K562 (cell line): ENCODE measurements at regions not wholly inside any gene's neighbourhood (a gene's known extent, or its start where the extent isn't known, plus 50 kb on each side); places are given as distances from the start of the nearest gene placed in this dataset.

Source experiments
- ATAC-seq: fragments of 200-7000 bp; cut with Tn5 transposase; 3 replicates; pipeline ENCODE4 v1.9.1; 2020; ENCODE audit warnings: moderate library complexity
- BruUV-seq: library from RNA; stranded (reverse); fragments of 400-500 nt; replicated peaks from 2 replicates; lab custom pipeline; 2021; lab: Mats Ljungman, UMichigan
- CTCF ChIA-PET: fragments of 300-600 bp; formaldehyde crosslinking; extraction: SDS; loops from one replicate; lab custom pipeline; 2021; ENCODE audit warnings: low intra/inter-chr PET ratio; lab: Yijun Ruan, JAX
- POLR2A ChIA-PET: fragments of 300-600, 350-650 bp; sonication (Branson Sonifier 250); formaldehyde crosslinking; extraction: SDS; loops from one replicate; lab custom pipeline; 2021; ENCODE audit warnings: antibody characterized with exemption, inconsistent platforms; lab: Yijun Ruan, JAX
- DNase-seq, 4 experiments: peaks; one replicate each; pipeline versions ENCODE4 v3.0.0 to v3.0.0-alpha.2; 2011 to 2018; ENCODE audit warnings: low spot score in 3 of 4, mixed read lengths in 3 of 4; ENCODE audit errors: extremely low read depth in 1 of 4
- FAIRE-seq: peaks from 2 replicates; lab custom pipeline; 2011; peaks lifted over from hg19 to GRCh38; lab: Jason Lieb, UNC
- H2AFZ ChIP-seq: 2 replicates; pipeline ENCODE4 v1.6.0; 2011; ENCODE audit warnings: low read depth, low read length, control low read depth, inconsistent platforms
- H3K27ac ChIP-seq: fragments of 200-600 bp; 3 replicates; pipeline ENCODE4 v1.8.0; 2011; ENCODE audit warnings: low read depth, mild to moderate bottlenecking, control low read depth, inconsistent platforms, low read length, moderate library complexity, mixed read lengths; ENCODE audit errors: extremely low read depth
- H3K27me3 ChIP-seq, 2 experiments: fragments of 300-600 bp in 1 of 2; 2 replicates in 1 of 2; 3 replicates in 1 of 2; pipeline versions ENCODE4 v1.6.0 to v1.8.0; 2011; ENCODE audit warnings: inconsistent platforms in 2 of 2, low read length in 2 of 2, mild to moderate bottlenecking in 1 of 2, mixed read lengths in 1 of 2, moderate library complexity in 1 of 2; ENCODE audit not compliant: control insufficient read depth in 2 of 2, insufficient read depth in 2 of 2
- H3K36me3 ChIP-seq: fragments of 300-600 bp; 3 replicates; pipeline ENCODE4 v1.8.0; 2011; ENCODE audit warnings: mild to moderate bottlenecking, low read length, inconsistent platforms; ENCODE audit not compliant: control insufficient read depth, insufficient read depth
- H3K4me1 ChIP-seq, 2 experiments: fragments of 200-600 bp in 1 of 2; replicated peaks in 1 of 2; 2 replicates in 1 of 2; 3 replicates in 1 of 2; pipeline versions ENCODE4 v1.5.1 to v1.8.0; 2011; ENCODE audit warnings: inconsistent platforms in 2 of 2, low read length in 2 of 2, mild to moderate bottlenecking in 1 of 2, mixed read lengths in 1 of 2, moderate library complexity in 1 of 2; ENCODE audit not compliant: control insufficient read depth in 2 of 2, insufficient read depth in 2 of 2
- H3K4me2 ChIP-seq: 2 replicates; pipeline ENCODE4 v1.6.1; 2011; ENCODE audit warnings: low read length, control low read depth, inconsistent platforms, mixed read lengths; ENCODE audit not compliant: insufficient read depth
- H3K4me3 ChIP-seq: fragments of 200-600 bp; sonication (generic), shearing (Covaris generic); 2 replicates; pipeline ENCODE4 v1.5.1; 2016; ENCODE audit warnings: control low read depth, inconsistent platforms
- H3K79me2 ChIP-seq: fragments of 200-600 bp; 3 replicates; pipeline ENCODE4 v1.8.0; 2011; ENCODE audit warnings: low read length, inconsistent platforms; ENCODE audit not compliant: control insufficient read depth, insufficient read depth
- H3K9ac ChIP-seq, 2 experiments: 2 replicates each; pipeline versions ENCODE4 v1.6.0 to v1.6.1; 2011; ENCODE audit warnings: low read depth in 2 of 2, low read length in 2 of 2, control low read depth in 1 of 2, inconsistent platforms in 1 of 2, mild to moderate bottlenecking in 1 of 2, mixed read lengths in 1 of 2; ENCODE audit not compliant: insufficient read depth in 1 of 2
- H3K9me1 ChIP-seq: one replicate; pipeline ENCODE4 v1.6.0; 2011; ENCODE audit warnings: inconsistent platforms, mild to moderate bottlenecking, low read length, moderate library complexity; ENCODE audit not compliant: control insufficient read depth, insufficient read depth
- H3K9me3 ChIP-seq: replicated peaks from 2 replicates; pipeline ENCODE4 v1.5.1; 2011; ENCODE audit warnings: low read depth, low read length, inconsistent platforms; ENCODE audit not compliant: control insufficient read depth, insufficient read depth
- H4K20me1 ChIP-seq: replicated peaks from 2 replicates; pipeline ENCODE4 v1.6.1; 2011; ENCODE audit warnings: low read length, inconsistent platforms, mixed read lengths; ENCODE audit not compliant: control insufficient read depth, insufficient read depth
- HDAC8 ChIP-seq: fragments of 450-650 bp; IDR thresholded peaks from 2 replicates; pipeline ENCODE4 v1.6.1; 2016; ENCODE audit warnings: mild to moderate bottlenecking, missing genetic modification characterization, moderate library complexity, missing compliant biosample characterization
- MYBL2 ChIP-seq, 2 experiments: fragments of 450-650 bp in 1 of 2; sonication (generic) in 1 of 2; formaldehyde crosslinking in 1 of 2; IDR thresholded peaks; 2 replicates each; pipeline versions ENCODE4 v1.6.1 to v1.8.1; 2017 to 2022; ENCODE audit warnings: borderline replicate concordance in 1 of 2, inconsistent platforms in 1 of 2, low read depth in 1 of 2, mild to moderate bottlenecking in 1 of 2, missing genetic modification reagents in 1 of 2, moderate library complexity in 1 of 2
- ZC3H11A ChIP-seq: IDR thresholded peaks from 2 replicates; pipeline ENCODE4 v1.6.1; 2012; ENCODE audit warnings: low read depth, low read length, improper control_type of control experiment
- ZNF311 ChIP-seq: fragments of 250-450 bp; sonication (Bioruptor Pico); IDR thresholded peaks from 2 replicates; pipeline ENCODE4 v1.4.0; 2020; ENCODE audit warnings: mild to moderate bottlenecking, moderate library complexity
- ZNF436 ChIP-seq: fragments of 250-450, 450-650 bp; sonication (Bioruptor Pico); formaldehyde crosslinking; IDR thresholded peaks from 2 replicates; pipeline ENCODE4 v1.7.0; 2020; ENCODE audit warnings: mild to moderate bottlenecking
- WGBS: fragments of 100-300 bp; shearing (Covaris generic); methylation state at CpG from one replicate; pipeline ENCODE4 v1.1.6; 2016; ENCODE audit warnings: low coverage, mixed read lengths; ENCODE audit not compliant: insufficient coverage; ENCODE audit errors: missing lambda C conversion rate; 5-methylcytosine and 5-hydroxymethylcytosine counted together
- in situ Hi-C: fragments of 300-500 bp; cut with MboI; formaldehyde crosslinking; loops from 4 replicates; pipeline ENCODE4 v1.15.0; 2018; ENCODE audit warnings: inconsistent platforms, mixed read lengths
- intact Hi-C: fragments of 100-400 bp; cut with micrococcal nuclease; formaldehyde crosslinking; loops from 2 replicates; pipeline ENCODE4 v1.14.2; 2022

DNA sequence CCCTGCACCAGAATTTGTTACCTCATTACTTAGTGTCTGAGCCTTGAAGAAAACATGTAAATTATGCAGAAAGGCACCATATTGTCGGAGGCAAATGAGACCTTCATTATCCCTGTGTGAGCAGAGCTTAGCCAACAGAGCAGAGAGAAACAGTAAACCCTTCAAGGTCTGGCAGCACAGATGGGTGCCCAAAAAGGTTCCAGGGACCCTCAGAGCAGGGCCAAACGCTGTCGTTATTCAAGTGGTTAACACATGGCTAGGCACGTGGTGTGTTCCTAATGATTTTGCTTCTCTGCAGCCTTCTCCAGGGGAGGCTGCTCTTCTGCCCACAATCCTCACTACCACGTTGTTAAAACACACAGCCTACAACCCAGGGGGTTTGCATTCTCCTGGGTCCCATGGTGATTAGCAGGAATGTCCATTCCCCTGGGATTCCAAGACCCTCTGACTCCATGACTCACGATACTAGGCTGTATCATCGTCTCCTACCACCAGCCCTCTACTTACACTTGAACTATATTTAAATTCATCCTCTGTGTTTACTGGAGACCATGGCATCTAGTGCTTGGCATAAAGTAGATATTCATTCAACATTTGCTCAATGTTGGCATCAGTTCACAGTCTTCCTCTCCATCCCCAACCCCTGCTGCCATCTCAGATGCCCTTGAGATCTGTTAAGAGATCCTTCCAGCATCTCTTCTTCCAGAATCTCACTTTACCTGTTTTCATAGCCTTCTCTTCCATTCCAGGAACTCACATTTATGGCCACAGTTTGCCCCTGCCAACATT, 174.5 kb upstream of the RAD23B start (continued):
- no peak for TF ChIP-seq MYBL2 (IDR thresholded peaks at IDR 0.05; ENCODE audit: low read depth)
- no peak for TF ChIP-seq MYBL2 (CRISPR knock-in tag; IDR thresholded peaks at IDR 0.05; ENCODE audit: borderline replicate concordance)
- no peak for TF ChIP-seq ZNF311 (CRISPR knock-in tag)
- TF ChIP-seq ZNF436 (CRISPR knock-in tag), result no peak

DNA sequence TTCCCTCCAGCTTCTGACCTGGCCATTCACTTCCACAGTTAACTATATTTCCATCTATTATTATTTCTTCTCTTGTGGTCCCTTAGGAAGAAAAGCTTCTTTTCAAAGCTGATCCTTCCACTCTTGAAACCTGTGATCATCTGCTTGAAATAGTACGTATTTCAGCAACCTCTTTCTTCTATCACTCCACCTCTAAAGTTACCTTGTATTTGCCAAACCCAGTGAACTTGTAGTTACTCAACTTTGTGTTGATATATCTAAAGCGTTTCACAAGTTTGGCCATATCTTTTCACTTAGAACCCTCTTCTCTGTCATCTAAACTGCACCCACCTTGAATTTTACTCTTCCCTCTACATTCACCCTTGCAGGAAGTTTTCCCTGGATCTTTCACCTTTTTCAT, 173.8 kb upstream of the RAD23B start:
- FAIRE-seq (no peak), ATAC-seq (no peak), DNase-seq (no peak)
- H3K4me3 ChIP-seq, result no peak overlapping the region
- ChIA-PET CTCF (no interaction called here), POLR2A (no interaction called here)
- H3K4me1 ChIP-seq, result no peaks in the 10 kb centered on the region
- H3K4me2 ChIP-seq, result no peak overlapping the region
- BruUV-seq, result no TSS peak
- no peaks in the 10 kb centered on the region for H3K36me3 ChIP-seq
- no peaks in the 10 kb centered on the region for H3K27me3 ChIP-seq
- no peak overlapping the region for H3K9ac ChIP-seq
- no peak overlapping the region for H3K27ac ChIP-seq
- TF ChIP-seq ZC3H11A (no peak), HDAC8 (tag) (no peak)
- in situ Hi-C loops (no loop called here), intact Hi-C loops (no loop called here)
- H3K9me3 ChIP-seq, result no peaks in the 10 kb centered on the region
- WGBS, result 0% methylated on average over 2 of the region's 2 CpGs
- no peaks in the 10 kb centered on the region for H3K79me2 ChIP-seq
- H4K20me1 ChIP-seq, result no peaks in the 10 kb centered on the region
- no peak overlapping the region for H2AFZ ChIP-seq
- H3K9me1 ChIP-seq, result no peaks in the 10 kb centered on the region
